Stimulated activated memory B cell treated with anti-CD40 and anti-IgM and Interleukin-4, amounts not matched to agents 10 μg/mL and 1 μg/mL and 100 μg/mL, for 72 hours (primary cell): ENCODE measurements at regions not wholly inside any gene's neighbourhood (a gene's known extent, or its start where the extent isn't known, plus 50 kb on each side); places are given as distances from the start of the nearest gene placed in this dataset.
"Not testable (repeated sequence)": the region's sequence is repeated elsewhere in the genome, so short reads cannot be mapped to it uniquely, and the experiment has no call there.

Experiments
- ATAC-seq: fragments of 150-1000 bp; cut with Tn5 transposase; 2 replicates; pipeline ENCODE4 v1.10.0; 2021
- H3K27ac Mint-ChIP-seq: one replicate; pipeline ENCODE4 v1.8.0; 2022; ENCODE audit warnings: mild to moderate bottlenecking, mixed read lengths
- H3K27me3 Mint-ChIP-seq: one replicate; pipeline ENCODE4 v1.8.0; 2022; ENCODE audit warnings: mixed read lengths
- H3K36me3 Mint-ChIP-seq: one replicate; pipeline ENCODE4 v1.8.0; 2022; ENCODE audit warnings: mixed read lengths
- H3K4me1 Mint-ChIP-seq: one replicate; pipeline ENCODE4 v1.8.0; 2022; ENCODE audit warnings: mixed read lengths
- H3K4me3 Mint-ChIP-seq: one replicate; pipeline ENCODE4 v1.8.0; 2022; ENCODE audit warnings: mild to moderate bottlenecking, moderate library complexity, mixed read lengths
- H3K9me3 Mint-ChIP-seq: one replicate; pipeline ENCODE4 v1.8.0; 2022; ENCODE audit warnings: mixed read lengths

GRCh38 chr17:79560527-79560926 lies 50.3 kb downstream of the RBFOX3 start:
- no peaks in the 10 kb centered on the region for H3K4me1 Mint-ChIP-seq
- peaks cover 59% of the 10 kb centered on the region for H3K27me3 Mint-ChIP-seq
- ATAC-seq: no peak
- no peaks in the 10 kb centered on the region for H3K36me3 Mint-ChIP-seq
- H3K27ac Mint-ChIP-seq: no peak overlapping the region
- H3K9me3 Mint-ChIP-seq: peaks cover 7% of the 10 kb centered on the region
- no peak overlapping the region for H3K4me3 Mint-ChIP-seq

- H3K4me3 Mint-ChIP-seq: no peak overlapping the region
- H3K27me3 Mint-ChIP-seq: peaks cover 71% of the 10 kb centered on the region
- H3K36me3 Mint-ChIP-seq: no peaks in the 10 kb centered on the region
- H3K27ac Mint-ChIP-seq: no peak overlapping the region
- ATAC-seq: no peak
- no peaks in the 10 kb centered on the region for H3K4me1 Mint-ChIP-seq
- peaks cover 9% of the 10 kb centered on the region for H3K9me3 Mint-ChIP-seq
Measured at GRCh38 chr17:79559111-79559887, 51.6 kb downstream of the RBFOX3 start.

GRCh38 chr17:79558091-79558900 lies 52.6 kb downstream of the RBFOX3 start:
- Mint-ChIP-seq H3K9me3 (peaks cover 9% of the 10 kb centered on the region), H3K27me3 (peaks cover 76% of the 10 kb centered on the region), H3K4me1 (no peaks in the 10 kb centered on the region), H3K36me3 (no peaks in the 10 kb centered on the region), H3K4me3 (no peak overlapping the region), H3K27ac (no peak overlapping the region)
- no peak for ATAC-seq

GRCh38 chr17:79557276-79558090 lies 53.4 kb downstream of the RBFOX3 start:
- Mint-ChIP-seq H3K27me3 (peaks cover 73% of the 10 kb centered on the region), H3K36me3 (no peaks in the 10 kb centered on the region), H3K4me3 (no peak overlapping the region), H3K27ac (no peak overlapping the region), H3K9me3 (peaks cover 9% of the 10 kb centered on the region), H3K4me1 (no peaks in the 10 kb centered on the region)
- no peak for ATAC-seq

GRCh38 chr17:79556271-79556670 lies 54.6 kb downstream of the RBFOX3 start:
- Mint-ChIP-seq H3K36me3 (no peaks in the 10 kb centered on the region), H3K27me3 (peaks cover 61% of the 10 kb centered on the region), H3K9me3 (peaks cover 9% of the 10 kb centered on the region), H3K27ac (no peak overlapping the region), H3K4me3 (no peak overlapping the region), H3K4me1 (no peaks in the 10 kb centered on the region)
- no peak for ATAC-seq

- no peaks in the 10 kb centered on the region for H3K36me3 Mint-ChIP-seq
- no peak overlapping the region for H3K4me3 Mint-ChIP-seq
- H3K9me3 Mint-ChIP-seq: peaks cover 11% of the 10 kb centered on the region
- no peaks in the 10 kb centered on the region for H3K4me1 Mint-ChIP-seq
- H3K27me3 Mint-ChIP-seq: peaks cover 58% of the 10 kb centered on the region
- no peak for ATAC-seq
- no peak overlapping the region for H3K27ac Mint-ChIP-seq
Measured at GRCh38 chr17:79555543-79555942, 55.3 kb downstream of the RBFOX3 start.

GRCh38 chr17:79554346-79554745 lies 56.5 kb downstream of the RBFOX3 start:
- H3K36me3 Mint-ChIP-seq, H3K27ac Mint-ChIP-seq, ATAC-seq, H3K4me1 Mint-ChIP-seq, H3K4me3 Mint-ChIP-seq: not testable (repeated sequence)
- peaks cover 10% of the 10 kb centered on the region for H3K9me3 Mint-ChIP-seq
- peaks cover 60% of the 10 kb centered on the region for H3K27me3 Mint-ChIP-seq

GRCh38 chr17:79552824-79553223 lies 58.0 kb downstream of the RBFOX3 start:
- Mint-ChIP-seq H3K36me3 (no peaks in the 10 kb centered on the region), H3K27me3 (peaks cover 51% of the 10 kb centered on the region)
- no peak for ATAC-seq

GRCh38 chr17:79552405-79552804 lies 58.4 kb downstream of the RBFOX3 start:
- peaks cover 7% of the 10 kb centered on the region for H3K9me3 Mint-ChIP-seq
- H3K36me3 Mint-ChIP-seq: no peaks in the 10 kb centered on the region
- ATAC-seq: no peak
- H3K27me3 Mint-ChIP-seq: peaks cover 46% of the 10 kb centered on the region
- no peaks in the 10 kb centered on the region for H3K4me1 Mint-ChIP-seq
- no peak overlapping the region for H3K27ac Mint-ChIP-seq
- no peak overlapping the region for H3K4me3 Mint-ChIP-seq

More at GRCh38 chr17:79552824-79553223, 58.0 kb downstream of the RBFOX3 start:
- Mint-ChIP-seq H3K4me1 (no peaks in the 10 kb centered on the region), H3K27ac (no peak overlapping the region), H3K9me3 (peaks cover 7% of the 10 kb centered on the region), H3K4me3 (no peak overlapping the region)

- H3K9me3 Mint-ChIP-seq: peaks cover 3% of the 10 kb centered on the region
- no peak overlapping the region for H3K27ac Mint-ChIP-seq
- no peaks in the 10 kb centered on the region for H3K36me3 Mint-ChIP-seq
- no peak for ATAC-seq
- peaks cover 40% of the 10 kb centered on the region for H3K27me3 Mint-ChIP-seq
- H3K4me3 Mint-ChIP-seq: no peak overlapping the region
- H3K4me1 Mint-ChIP-seq: no peaks in the 10 kb centered on the region
Measured at GRCh38 chr17:79549141-79549915, 61.5 kb downstream of the RBFOX3 start.

- ATAC-seq: peak; percentile 32
- no peak overlapping the region for H3K4me3 Mint-ChIP-seq
Measured at GRCh38 chr17:79548116-79548515, 62.7 kb downstream of the RBFOX3 start.

GRCh38 chr17:79547586-79547985 lies 63.3 kb downstream of the RBFOX3 start:
- ATAC-seq: no peak
- Mint-ChIP-seq H3K27me3 (peaks cover 41% of the 10 kb centered on the region), H3K9me3 (peaks cover 3% of the 10 kb centered on the region), H3K36me3 (no peaks in the 10 kb centered on the region), H3K27ac (no peak overlapping the region), H3K4me1 (no peaks in the 10 kb centered on the region), H3K4me3 (no peak overlapping the region)

More at GRCh38 chr17:79548116-79548515, 62.7 kb downstream of the RBFOX3 start:
- H3K36me3 Mint-ChIP-seq: no peaks in the 10 kb centered on the region
- H3K27me3 Mint-ChIP-seq: peaks cover 41% of the 10 kb centered on the region
- H3K4me1 Mint-ChIP-seq: no peaks in the 10 kb centered on the region
- peaks cover 3% of the 10 kb centered on the region for H3K9me3 Mint-ChIP-seq
- no peak overlapping the region for H3K27ac Mint-ChIP-seq

GRCh38 chr17:79547171-79547570 lies 63.7 kb downstream of the RBFOX3 start:
- ATAC-seq, H3K36me3 Mint-ChIP-seq, H3K4me1 Mint-ChIP-seq, H3K9me3 Mint-ChIP-seq, H3K4me3 Mint-ChIP-seq, H3K27ac Mint-ChIP-seq: not testable (repeated sequence)
- peaks cover 41% of the 10 kb centered on the region for H3K27me3 Mint-ChIP-seq

GRCh38 chr17:79546386-79546785 lies 64.5 kb downstream of the RBFOX3 start:
- no peak overlapping the region for H3K4me3 Mint-ChIP-seq
- no peaks in the 10 kb centered on the region for H3K36me3 Mint-ChIP-seq
- no peak for ATAC-seq
- peaks cover 3% of the 10 kb centered on the region for H3K9me3 Mint-ChIP-seq
- H3K27me3 Mint-ChIP-seq: peaks cover 41% of the 10 kb centered on the region
- H3K27ac Mint-ChIP-seq: no peak overlapping the region
- no peaks in the 10 kb centered on the region for H3K4me1 Mint-ChIP-seq
